H1 (cell line): ENCODE measurements at regions not wholly inside any gene's neighbourhood (a gene's known extent, or its start where the extent isn't known, plus 50 kb on each side); places are given as distances from the start of the nearest gene placed in this dataset.

Experiments
- EZH2 ChIP-seq: fragments of 200-600 bp; sonication (generic); IDR thresholded peaks from 2 replicates; pipeline ENCODE4 v1.7.1; 2012; ENCODE audit warnings: low read depth, mild to moderate bottlenecking, moderate library complexity, low read length, inconsistent platforms; ENCODE audit not compliant: severe bottlenecking
- HDAC2 ChIP-seq, 2 experiments: fragments of 300-600 bp in 1 of 2; sonication (generic) in 1 of 2; IDR thresholded peaks; 2 replicates each; pipeline ENCODE4 v1.6.1; 2011 to 2012; ENCODE audit warnings: low read depth in 2 of 2, low read length in 2 of 2, mild to moderate bottlenecking in 2 of 2, moderate library complexity in 2 of 2, borderline replicate concordance in 1 of 2, inconsistent platforms in 1 of 2
- JUN ChIP-seq: IDR thresholded peaks from 2 replicates; pipeline ENCODE4 v1.6.1; 2011; ENCODE audit warnings: low read depth, mild to moderate bottlenecking, improper control_type of control experiment, low read length
- NRF1 ChIP-seq: IDR thresholded peaks from 2 replicates; pipeline ENCODE4 v1.6.1; 2011; ENCODE audit warnings: mild to moderate bottlenecking, low read depth, low read length, improper control_type of control experiment
- POLR2A ChIP-seq, 2 experiments: IDR thresholded peaks; 1 replicate in 1 of 2; 2 replicates in 1 of 2; pipeline ENCODE4 v1.6.1; 2011; ENCODE audit warnings: low read depth in 2 of 2, low read length in 2 of 2, mild to moderate bottlenecking in 2 of 2; ENCODE audit errors: control extremely low read depth in 1 of 2
- TF ChIP-seq, protein P1 (sequence below), 3 experiments: IDR thresholded peaks; 1 replicate in 2 of 3; 2 replicates in 1 of 3; pipeline versions ENCODE4 v1.5.1 to v1.6.1; 2011; ENCODE audit warnings: low read length in 3 of 3, mild to moderate bottlenecking in 3 of 3, inconsistent platforms in 2 of 3, low read depth in 1 of 3, moderate library complexity in 1 of 3; ENCODE audit not compliant: insufficient read depth in 1 of 3; ENCODE audit errors: control extremely low read depth in 1 of 3

DNA sequence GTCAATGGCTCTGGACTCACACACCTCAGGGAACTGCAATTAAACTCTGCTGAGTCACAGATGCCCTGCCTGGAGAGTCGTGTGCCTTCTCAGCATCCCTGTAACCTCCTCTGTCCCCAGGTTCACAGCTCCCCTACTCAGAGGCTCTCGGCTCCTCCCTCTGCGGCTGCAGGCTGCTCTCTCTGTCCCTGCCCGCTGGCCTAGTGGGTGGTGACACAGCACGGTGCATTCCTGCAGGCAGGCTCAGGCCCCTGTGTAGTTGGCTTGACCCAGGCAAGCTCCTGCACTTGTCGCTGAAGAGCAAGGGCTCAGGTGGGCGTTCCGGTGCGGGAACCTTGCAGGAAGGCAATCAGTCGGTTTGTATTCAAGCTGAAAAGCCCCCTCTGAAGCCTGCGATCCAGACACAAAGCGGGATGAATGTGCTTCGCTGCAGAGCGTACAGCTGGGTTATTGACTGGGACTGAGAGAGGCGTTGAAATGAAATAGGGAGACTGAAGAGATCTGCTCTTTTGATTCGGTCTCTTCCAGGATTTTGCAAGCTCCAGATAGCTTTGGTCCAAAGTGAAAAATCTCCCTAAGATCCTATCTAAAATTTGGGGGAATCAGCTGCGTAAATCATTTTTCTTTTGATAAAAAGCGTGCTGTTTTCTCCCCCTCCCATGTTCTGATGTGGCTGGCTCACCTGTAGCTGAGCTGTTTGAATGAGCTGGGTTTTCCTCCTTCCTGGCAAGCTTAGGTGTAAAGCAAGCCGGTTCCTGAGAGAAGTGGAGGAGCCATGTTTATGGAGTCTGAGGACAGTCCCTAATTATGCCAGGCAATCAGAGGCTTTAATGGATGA, 208.7 kb upstream of the PHYHIPL start:
- TF ChIP-seq EZH2: no peak
- TF ChIP-seq, protein P1, sequence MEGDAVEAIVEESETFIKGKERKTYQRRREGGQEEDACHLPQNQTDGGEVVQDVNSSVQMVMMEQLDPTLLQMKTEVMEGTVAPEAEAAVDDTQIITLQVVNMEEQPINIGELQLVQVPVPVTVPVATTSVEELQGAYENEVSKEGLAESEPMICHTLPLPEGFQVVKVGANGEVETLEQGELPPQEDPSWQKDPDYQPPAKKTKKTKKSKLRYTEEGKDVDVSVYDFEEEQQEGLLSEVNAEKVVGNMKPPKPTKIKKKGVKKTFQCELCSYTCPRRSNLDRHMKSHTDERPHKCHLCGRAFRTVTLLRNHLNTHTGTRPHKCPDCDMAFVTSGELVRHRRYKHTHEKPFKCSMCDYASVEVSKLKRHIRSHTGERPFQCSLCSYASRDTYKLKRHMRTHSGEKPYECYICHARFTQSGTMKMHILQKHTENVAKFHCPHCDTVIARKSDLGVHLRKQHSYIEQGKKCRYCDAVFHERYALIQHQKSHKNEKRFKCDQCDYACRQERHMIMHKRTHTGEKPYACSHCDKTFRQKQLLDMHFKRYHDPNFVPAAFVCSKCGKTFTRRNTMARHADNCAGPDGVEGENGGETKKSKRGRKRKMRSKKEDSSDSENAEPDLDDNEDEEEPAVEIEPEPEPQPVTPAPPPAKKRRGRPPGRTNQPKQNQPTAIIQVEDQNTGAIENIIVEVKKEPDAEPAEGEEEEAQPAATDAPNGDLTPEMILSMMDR (IDR thresholded peaks at IDR 0.05; ENCODE audit: control extremely low read depth in 1 of 3, insufficient read depth in 1 of 3, low read depth in 1 of 3, low read length in 3 of 3): no peak
- no peak for TF ChIP-seq POLR2A (IDR thresholded peaks at IDR 0.05; ENCODE audit: control extremely low read depth in 1 of 2, low read depth in 2 of 2, low read length in 2 of 2)
- TF ChIP-seq JUN: no peak
- TF ChIP-seq HDAC2 (IDR thresholded peaks at IDR 0.05; ENCODE audit: borderline replicate concordance in 1 of 2, low read depth in 2 of 2, low read length in 2 of 2): peak; percentile 49 to 96; a peak in 1 of 4 replicates
- no peak for TF ChIP-seq NRF1
